Caco-2 (cell line): ENCODE measurements at regions not wholly inside any gene's neighbourhood (a gene's known extent, or its start where the extent isn't known, plus 50 kb on each side); places are given as distances from the start of the nearest gene placed in this dataset.

Source experiments
- BruUV-seq: library from RNA; stranded (reverse); fragments of 400-500 nt; replicated peaks from 2 replicates; lab custom pipeline; 2021; lab: Mats Ljungman, UMichigan
- CTCF ChIA-PET: fragments of 300-600 bp; sonication (Branson Sonifier 250); formaldehyde crosslinking; loops from one replicate; lab custom pipeline; 2022; ENCODE audit warnings: antibody characterized with exemption; lab: Charles Lee
- POLR2A ChIA-PET: fragments of 300-600 bp; sonication (Branson Sonifier 250); formaldehyde crosslinking; loops from one replicate; lab custom pipeline; 2022; ENCODE audit warnings: antibody characterized with exemption; lab: Charles Lee
- DNase-seq, 2 experiments: peaks; one replicate each; pipeline versions ENCODE4 v3.0.0 to v3.0.0-alpha.2; 2020 to 2022
- H3K27me3 ChIP-seq: replicated peaks from 2 replicates; pipeline ENCODE4 v1.6.0; 2011; ENCODE audit warnings: low read length; ENCODE audit not compliant: control insufficient read depth, insufficient read depth
- H3K36me3 ChIP-seq: 2 replicates; pipeline ENCODE4 v1.5.1; 2011; ENCODE audit warnings: low read length; ENCODE audit not compliant: control insufficient read depth, insufficient read depth
- H3K4me1 ChIP-seq: fragments of 250-450 bp; sonication (Bioruptor Pico); 2 replicates; pipeline ENCODE4 v1.5.1; 2020; ENCODE audit warnings: mild to moderate bottlenecking
- H3K4me3 ChIP-seq: 2 replicates; pipeline ENCODE4 v1.5.1; 2011; ENCODE audit warnings: low read depth, mild to moderate bottlenecking, control low read depth, low read length
- H3K9me3 ChIP-seq: fragments of 250-450 bp; sonication (Bioruptor Pico); 2 replicates; pipeline ENCODE4 v1.5.1; 2020; ENCODE audit warnings: mild to moderate bottlenecking, moderate library complexity
- H3K27ac Mint-ChIP-seq: one replicate; pipeline ENCODE4 v1.8.0; 2022; ENCODE audit warnings: mixed read lengths; ENCODE audit not compliant: unreplicated experiment
- H3K27me3 Mint-ChIP-seq: one replicate; pipeline ENCODE4 v1.8.0; 2022; ENCODE audit warnings: mixed read lengths; ENCODE audit not compliant: insufficient read depth, unreplicated experiment
- H3K36me3 Mint-ChIP-seq: one replicate; pipeline ENCODE4 v1.8.0; 2022; ENCODE audit warnings: mild to moderate bottlenecking, mixed read lengths; ENCODE audit not compliant: insufficient read depth, unreplicated experiment
- H3K4me1 Mint-ChIP-seq: one replicate; pipeline ENCODE4 v1.8.0; 2022; ENCODE audit warnings: low read depth, mixed read lengths; ENCODE audit not compliant: unreplicated experiment
- H3K4me3 Mint-ChIP-seq: one replicate; pipeline ENCODE4 v1.8.0; 2022; ENCODE audit warnings: mild to moderate bottlenecking, moderate library complexity, mixed read lengths; ENCODE audit not compliant: unreplicated experiment
- H3K9me3 Mint-ChIP-seq: one replicate; pipeline ENCODE4 v1.8.0; 2022; ENCODE audit warnings: mixed read lengths; ENCODE audit not compliant: unreplicated experiment
- CTCF ChIP-seq, 2 experiments: fragments of 200-600 bp in 1 of 2; IDR thresholded peaks; 1 replicate in 1 of 2; 2 replicates in 1 of 2; pipeline versions ENCODE4 v1.5.1 to v1.8.0; 2011 to 2022; ENCODE audit warnings: antibody characterized with exemption in 1 of 2, control low read depth in 1 of 2, inconsistent platforms in 1 of 2, low read depth in 1 of 2, low read length in 1 of 2, mild to moderate bottlenecking in 1 of 2, moderate library complexity in 1 of 2; ENCODE audit not compliant: insufficient read depth in 1 of 2, severe bottlenecking in 1 of 2, unreplicated experiment in 1 of 2
- intact Hi-C: fragments of 100-400 bp; cut with micrococcal nuclease; formaldehyde crosslinking; loops from one replicate; pipeline ENCODE4 v1.10.0; 2022; ENCODE audit not compliant: unreplicated experiment

GRCh38 chr10:130634816-130635215 is 498.6 kb downstream of the GLRX3 start:
- Histone ChIP-seq H3K4me3 (no peak overlapping the region), H3K4me1 (no peaks in the 10 kb centered on the region), H3K9me3 (0 out of 2 replicates have a peak, but pooled peaks cover 3% of the 10 kb centered on the region), H3K27me3 (no peaks in the 10 kb centered on the region), H3K36me3 (no peaks in the 10 kb centered on the region)
- no peak for TF ChIP-seq CTCF (IDR thresholded peaks at IDR 0.05; ENCODE audit: insufficient read depth in 1 of 2, low read depth in 1 of 2, low read length in 1 of 2, severe bottlenecking in 1 of 2, unreplicated experiment in 1 of 2)
- peaks cover 8% of the 10 kb centered on the region for H3K9me3 Mint-ChIP-seq
- POLR2A ChIA-PET, result no interaction called here
- intact Hi-C loops, result no loop called here
- no peak overlapping the region for H3K4me3 Mint-ChIP-seq
- no TSS peak for BruUV-seq
- DNase-seq, result no peak
- no peak overlapping the region for H3K27ac Mint-ChIP-seq
- H3K36me3 Mint-ChIP-seq, result no peaks in the 10 kb centered on the region
- H3K4me1 Mint-ChIP-seq, result no peaks in the 10 kb centered on the region
- CTCF ChIA-PET, result no interaction called here
- H3K27me3 Mint-ChIP-seq, result peaks cover 2% of the 10 kb centered on the region

- no peak for DNase-seq
- H3K4me3 ChIP-seq, result no peak overlapping the region
- ChIA-PET CTCF (no interaction called here), POLR2A (no interaction called here)
- no peaks in the 10 kb centered on the region for H3K36me3 Mint-ChIP-seq
- H3K27ac Mint-ChIP-seq, result no peak overlapping the region
- no peak overlapping the region for H3K4me3 Mint-ChIP-seq
- no peaks in the 10 kb centered on the region for H3K27me3 ChIP-seq
- no peak for TF ChIP-seq CTCF (IDR thresholded peaks at IDR 0.05; ENCODE audit: insufficient read depth in 1 of 2, low read depth in 1 of 2, low read length in 1 of 2, severe bottlenecking in 1 of 2, unreplicated experiment in 1 of 2)
- H3K4me1 Mint-ChIP-seq, result no peaks in the 10 kb centered on the region
- H3K4me1 ChIP-seq, result no peaks in the 10 kb centered on the region
- 0 out of 2 replicates have a peak, but pooled peaks cover 3% of the 10 kb centered on the region for H3K9me3 ChIP-seq
- H3K9me3 Mint-ChIP-seq, result peaks cover 9% of the 10 kb centered on the region
- H3K36me3 ChIP-seq, result no peaks in the 10 kb centered on the region
- intact Hi-C loops, result no loop called here
- peaks cover 2% of the 10 kb centered on the region for H3K27me3 Mint-ChIP-seq
- BruUV-seq, result no TSS peak
Measured at GRCh38 chr10:130635528-130635927, 499.3 kb downstream of the GLRX3 start.

GRCh38 chr10:130636313-130636930 is 500.2 kb downstream of the GLRX3 start:
- H3K4me1 Mint-ChIP-seq, result no peaks in the 10 kb centered on the region
- H3K36me3 ChIP-seq, result no peaks in the 10 kb centered on the region
- no peaks in the 10 kb centered on the region for H3K36me3 Mint-ChIP-seq
- no peak for DNase-seq
- no peak overlapping the region for H3K27ac Mint-ChIP-seq
- H3K9me3 Mint-ChIP-seq, result peaks cover 14% of the 10 kb centered on the region
- BruUV-seq, result no TSS peak
- 0 out of 2 replicates have a peak, but pooled peaks cover 3% of the 10 kb centered on the region for H3K9me3 ChIP-seq
- no peaks in the 10 kb centered on the region for H3K4me1 ChIP-seq
- no peak overlapping the region for H3K4me3 Mint-ChIP-seq
- intact Hi-C loops, result no loop called here
- TF ChIP-seq CTCF (IDR thresholded peaks at IDR 0.05; ENCODE audit: insufficient read depth in 1 of 2, low read depth in 1 of 2, low read length in 1 of 2, severe bottlenecking in 1 of 2, unreplicated experiment in 1 of 2), result no peak
- ChIA-PET POLR2A (no interaction called here), CTCF (no interaction called here)
- H3K27me3 Mint-ChIP-seq, result peaks cover 2% of the 10 kb centered on the region
- H3K27me3 ChIP-seq, result no peaks in the 10 kb centered on the region
- H3K4me3 ChIP-seq, result no peak overlapping the region
